Spinal cord (tissue), 9 donors: ENCODE measurements at regions not wholly inside any gene's neighbourhood (a gene's known extent, or its start where the extent isn't known, plus 50 kb on each side); places are given as distances from the start of the nearest gene placed in this dataset.

Experiments used
- DNase-seq, 6 donors: peaks; one replicate each; pipeline versions ENCODE4 v3.0.0 to v3.0.0-alpha.2; 2013 to 2015; ENCODE audit warnings: low spot score in 6 of 6, low read depth in 4 of 6
- H3K27ac ChIP-seq: one replicate; pipeline ENCODE4 v1.5.1; 2013; ENCODE audit warnings: low read depth, low read length, control low read depth
- H3K27me3 ChIP-seq: one replicate; pipeline ENCODE4 v1.6.1; 2013; ENCODE audit warnings: low read length; ENCODE audit not compliant: control insufficient read depth, insufficient read depth
- H3K36me3 ChIP-seq: one replicate; pipeline ENCODE4 v1.6.1; 2013; ENCODE audit warnings: low read length; ENCODE audit not compliant: control insufficient read depth, insufficient read depth
- H3K4me1 ChIP-seq: one replicate; pipeline ENCODE4 v1.6.1; 2013; ENCODE audit warnings: low read length; ENCODE audit not compliant: control insufficient read depth, insufficient read depth
- H3K4me3 ChIP-seq: one replicate; pipeline ENCODE4 v1.5.1; 2013; ENCODE audit warnings: low read depth, low read length, control low read depth
- H3K9me3 ChIP-seq: one replicate; pipeline ENCODE4 v1.6.1; 2013; ENCODE audit warnings: low read length; ENCODE audit not compliant: control insufficient read depth, insufficient read depth
- WGBS: methylation state at CpG from one replicate; pipeline ENCODE4 v1.1.5; 2013; ENCODE audit warnings: missing lambda C conversion rate; ENCODE audit not compliant: insufficient coverage; 5-methylcytosine and 5-hydroxymethylcytosine counted together
- donor health status: healthy.

DNA sequence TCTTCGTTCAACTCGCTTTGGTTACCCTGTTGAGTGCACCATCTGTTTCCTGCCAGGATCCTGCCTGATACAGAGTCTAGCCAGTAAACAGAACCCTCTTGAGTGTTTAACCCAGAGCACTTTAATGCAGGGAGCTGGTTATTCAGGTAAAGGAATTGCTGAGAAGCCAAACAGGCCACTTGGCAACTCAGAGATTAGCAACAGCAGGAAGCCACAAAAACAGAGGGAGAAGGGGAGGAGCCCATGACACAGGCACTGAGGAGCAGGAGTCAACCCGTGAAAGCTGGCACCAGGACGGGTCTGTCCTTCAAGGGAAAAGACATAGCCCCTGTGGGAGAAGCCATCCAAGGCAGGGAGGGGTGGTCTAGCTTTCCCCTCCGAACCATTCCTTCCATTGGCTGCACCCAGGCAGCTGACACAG, 641.4 kb downstream of the ZNF674 start:
- DNase-seq = no peak
- Histone ChIP-seq H3K27ac (no peak overlapping the region), H3K4me3 (no peak overlapping the region), H3K9me3 (no peaks in the 10 kb centered on the region), H3K36me3 (no peaks in the 10 kb centered on the region), H3K27me3 (peaks cover 6% of the 10 kb centered on the region), H3K4me1 (peaks cover 6% of the 10 kb centered on the region)
- WGBS = 44% methylated on average over 5 of the region's 5 CpGs

DNA sequence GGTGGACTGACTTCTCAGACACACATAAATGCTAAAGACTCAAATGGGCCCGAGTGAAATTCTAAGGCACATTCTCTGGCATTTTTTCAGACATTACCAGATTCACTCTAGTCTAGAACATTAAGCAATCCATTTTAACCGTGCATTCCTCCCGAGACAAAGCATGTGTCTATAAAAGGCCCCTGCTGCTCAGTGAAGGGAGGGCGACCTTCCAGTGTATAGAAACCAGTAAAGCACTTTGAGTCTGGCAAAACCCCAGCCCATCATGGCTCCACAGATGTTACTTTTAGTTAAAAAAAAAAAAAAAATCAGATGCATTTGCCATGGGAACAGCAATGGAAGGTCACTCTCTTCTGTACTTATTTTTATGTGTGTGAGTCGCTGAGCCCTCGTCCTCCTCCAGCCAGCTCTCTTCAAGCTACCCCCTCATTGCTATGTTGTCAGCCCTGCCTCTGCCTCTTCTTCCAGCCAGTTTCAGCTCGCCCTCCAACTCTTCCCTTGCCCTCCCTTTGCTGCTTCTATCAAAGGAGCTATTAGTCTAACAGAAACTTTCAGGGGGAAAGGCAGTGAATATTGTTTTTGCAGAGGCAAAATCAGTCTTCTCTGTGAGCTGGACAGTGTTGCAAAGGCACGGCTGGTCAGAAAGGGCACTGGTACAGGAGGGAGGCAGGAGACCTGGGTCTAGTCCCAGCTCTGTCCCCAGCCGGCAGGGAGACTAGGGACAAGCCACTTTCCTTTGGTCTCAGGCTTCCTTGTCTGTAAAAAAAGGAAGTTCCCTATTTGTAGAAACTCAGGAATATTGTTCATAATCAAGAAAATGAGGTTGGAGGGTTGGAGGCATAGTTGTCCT, 644.2 kb downstream of the ZNF674 start:
- H3K27me3 ChIP-seq = peaks cover 4% of the 10 kb centered on the region
- no peak overlapping the region for H3K4me3 ChIP-seq
- H3K9me3 ChIP-seq = no peaks in the 10 kb centered on the region
- peak in 2 of 6 donors; percentile 26 to 62 for DNase-seq
- peaks cover 6% of the 10 kb centered on the region for H3K4me1 ChIP-seq
- H3K27ac ChIP-seq = no peak overlapping the region
- WGBS = 33% methylated on average over 6 of the region's 9 CpGs
- H3K36me3 ChIP-seq = no peaks in the 10 kb centered on the region

DNA sequence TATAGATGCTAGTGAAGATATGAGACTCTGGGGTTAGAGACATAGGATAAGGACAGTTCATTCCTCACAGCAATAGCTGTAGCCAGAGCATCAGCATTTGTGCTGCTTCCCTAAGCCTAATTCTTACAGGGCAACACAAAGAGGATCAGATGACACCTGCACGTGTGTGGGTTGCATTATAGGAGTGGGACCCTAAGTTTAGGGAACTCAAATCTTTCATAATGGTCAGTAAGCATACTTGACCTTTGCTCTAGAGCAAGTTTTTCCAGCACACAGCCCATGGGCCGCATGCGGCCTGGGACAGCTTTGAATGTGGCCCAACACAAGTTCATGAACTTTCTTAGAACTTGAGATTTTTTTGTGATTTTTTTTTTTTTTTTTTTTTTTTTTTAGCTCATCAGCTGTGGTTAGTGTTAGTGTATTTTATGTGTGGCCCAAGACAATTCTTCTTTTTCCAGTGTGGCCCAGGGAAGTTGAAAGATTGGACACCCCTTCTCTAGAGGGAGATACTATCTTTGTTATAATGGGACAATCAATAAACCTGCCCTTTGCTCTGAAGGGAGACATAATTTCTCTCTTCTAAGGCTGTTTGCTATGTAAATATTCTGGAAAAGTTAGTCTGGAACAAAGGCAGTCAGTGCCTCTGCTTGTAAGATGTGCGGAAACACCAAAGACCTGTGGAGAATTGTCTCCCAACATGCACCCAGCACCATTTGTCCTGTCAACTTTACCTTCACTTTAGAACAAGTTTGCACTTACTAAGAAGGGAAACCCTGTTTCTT, 650.2 kb downstream of the ZNF674 start:
- no CpG with 5 or more reads among the region's 4 CpGs for WGBS
- Histone ChIP-seq H3K27ac (no peak overlapping the region), H3K4me1 (no peaks in the 10 kb centered on the region), H3K4me3 (no peak overlapping the region), H3K36me3 (no peaks in the 10 kb centered on the region), H3K9me3 (no peaks in the 10 kb centered on the region), H3K27me3 (no peaks in the 10 kb centered on the region)
- no peak for DNase-seq

DNA sequence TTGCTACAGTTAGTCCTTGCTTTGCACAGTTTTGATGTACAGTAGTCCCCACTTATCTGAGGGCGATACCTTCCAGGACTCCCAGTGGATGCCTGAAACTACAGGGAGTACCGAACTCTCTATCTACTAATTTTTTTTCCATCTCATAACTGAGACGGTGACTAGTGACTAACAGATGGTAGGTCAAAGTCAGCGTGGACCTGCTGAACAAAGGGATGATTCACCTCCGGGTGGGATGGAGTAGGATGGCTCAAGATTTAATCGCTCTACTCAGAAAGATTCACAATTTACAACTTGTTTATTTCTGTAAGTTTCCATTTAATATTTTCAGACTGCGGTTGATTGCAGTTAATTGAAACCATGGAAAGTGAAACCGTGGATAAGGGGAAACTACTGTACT, 655.8 kb downstream of the ZNF674 start:
- H3K9me3 ChIP-seq = no peaks in the 10 kb centered on the region
- no peak overlapping the region for H3K27ac ChIP-seq
- no peaks in the 10 kb centered on the region for H3K36me3 ChIP-seq
- H3K27me3 ChIP-seq = peaks cover 2% of the 10 kb centered on the region
- no peaks in the 10 kb centered on the region for H3K4me1 ChIP-seq
- DNase-seq = no peak
- 60% methylated on average over 1 of the region's 8 CpGs for WGBS
- H3K4me3 ChIP-seq = no peak overlapping the region

DNA sequence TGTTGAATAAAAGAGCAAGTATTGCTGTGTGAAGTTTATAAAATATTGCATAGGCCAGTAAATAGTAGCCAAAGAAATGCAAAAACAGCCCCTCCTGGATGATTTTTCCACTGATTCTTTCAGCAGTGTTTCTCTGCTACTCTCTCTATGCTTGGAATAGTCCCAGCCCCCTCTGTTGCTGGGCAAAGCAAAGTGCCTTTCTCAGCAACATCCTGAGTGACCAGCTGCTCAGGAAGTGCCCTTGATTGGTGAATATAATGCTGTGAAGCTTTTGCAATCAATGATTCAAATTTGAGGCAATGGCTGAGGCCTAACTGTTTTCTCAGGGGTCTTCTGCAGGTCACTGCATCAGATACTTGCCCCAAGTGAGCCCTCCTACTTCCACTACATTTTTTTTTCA, 656.7 kb downstream of the ZNF674 start:
- DNase-seq = peak in 2 of 6 donors; percentile 3 to 24
- Histone ChIP-seq H3K27me3 (peaks cover 2% of the 10 kb centered on the region), H3K4me3 (no peak overlapping the region), H3K9me3 (no peaks in the 10 kb centered on the region), H3K4me1 (no peaks in the 10 kb centered on the region), H3K27ac (no peak overlapping the region), H3K36me3 (no peaks in the 10 kb centered on the region)

DNA sequence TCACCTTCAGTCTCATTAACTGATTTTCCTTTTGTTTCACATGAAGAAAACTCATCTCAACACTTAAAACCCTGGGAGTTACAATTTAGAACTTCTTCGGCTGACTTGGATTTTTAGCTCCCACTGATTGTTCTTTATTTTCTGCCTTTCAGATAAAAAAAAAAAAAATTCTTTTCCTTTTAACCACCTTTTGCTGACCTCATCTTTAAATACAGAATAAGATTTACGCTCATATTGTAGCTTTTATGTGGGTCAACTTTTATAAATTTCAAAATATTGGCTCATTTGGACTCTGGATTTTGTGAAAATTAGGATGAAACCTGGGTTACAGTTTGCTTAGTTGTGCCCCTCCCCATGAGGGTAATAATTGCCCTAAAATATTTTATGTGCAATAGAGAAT, 659.3 kb downstream of the ZNF674 start:
- Histone ChIP-seq H3K36me3 (no peaks in the 10 kb centered on the region), H3K27ac (no peak overlapping the region), H3K4me1 (no peaks in the 10 kb centered on the region), H3K27me3 (peaks cover 2% of the 10 kb centered on the region), H3K9me3 (no peaks in the 10 kb centered on the region), H3K4me3 (no peak overlapping the region)
- WGBS = 100% methylated on average over 1 of the region's 2 CpGs
- no peak for DNase-seq

DNA sequence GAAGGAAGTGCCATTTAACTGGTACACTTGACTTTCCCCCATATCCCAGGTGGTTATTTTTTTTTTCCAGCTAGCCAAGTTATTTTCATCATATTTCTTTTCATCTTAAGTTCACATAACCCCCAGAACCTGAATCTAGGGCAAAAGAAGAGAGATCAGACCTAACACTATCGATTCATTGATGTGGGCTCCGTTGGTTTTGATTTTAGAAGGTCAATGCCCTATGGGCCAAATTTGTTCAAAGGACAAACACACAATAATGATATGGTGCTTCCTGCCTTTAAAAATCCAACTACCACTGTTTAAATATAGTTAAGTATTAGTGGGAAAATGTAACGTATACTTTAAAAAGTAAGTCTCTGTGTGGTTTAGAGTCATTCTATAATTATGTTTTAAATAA, 665.7 kb downstream of the ZNF674 start:
- H3K9me3 ChIP-seq = no peaks in the 10 kb centered on the region
- WGBS = no CpG with 5 or more reads among the region's 3 CpGs
- no peaks in the 10 kb centered on the region for H3K27me3 ChIP-seq
- no peak overlapping the region for H3K27ac ChIP-seq
- H3K4me3 ChIP-seq = no peak overlapping the region
- no peaks in the 10 kb centered on the region for H3K36me3 ChIP-seq
- DNase-seq = no peak
- H3K4me1 ChIP-seq = no peaks in the 10 kb centered on the region

DNA sequence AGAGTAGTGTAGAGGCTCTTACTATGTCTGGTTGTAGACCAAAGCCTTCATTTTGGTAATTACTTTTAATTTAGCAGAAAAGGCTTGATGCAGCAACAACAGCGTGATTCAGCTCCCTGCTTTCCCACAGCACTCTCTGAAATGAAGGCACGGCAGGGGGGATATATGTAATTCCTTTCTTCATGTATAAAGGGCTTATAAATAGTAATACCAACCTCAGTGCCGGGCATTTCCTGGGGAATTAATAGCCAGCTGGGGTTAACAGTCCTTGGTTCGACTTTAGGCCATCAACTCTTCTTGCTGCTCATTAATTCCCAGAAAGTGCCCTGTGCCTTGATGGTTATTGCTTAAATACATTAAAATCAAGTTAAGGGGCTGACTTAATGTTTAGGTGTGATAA, 669.0 kb downstream of the ZNF674 start:
- no peaks in the 10 kb centered on the region for H3K4me1 ChIP-seq
- H3K4me3 ChIP-seq = no peak overlapping the region
- no peaks in the 10 kb centered on the region for H3K36me3 ChIP-seq
- H3K27me3 ChIP-seq = no peaks in the 10 kb centered on the region
- DNase-seq = peak in 1 of 6 donors; percentile 89
- WGBS = no CpG with 5 or more reads among the region's 4 CpGs
- H3K27ac ChIP-seq = no peak overlapping the region
- H3K9me3 ChIP-seq = no peaks in the 10 kb centered on the region

DNA sequence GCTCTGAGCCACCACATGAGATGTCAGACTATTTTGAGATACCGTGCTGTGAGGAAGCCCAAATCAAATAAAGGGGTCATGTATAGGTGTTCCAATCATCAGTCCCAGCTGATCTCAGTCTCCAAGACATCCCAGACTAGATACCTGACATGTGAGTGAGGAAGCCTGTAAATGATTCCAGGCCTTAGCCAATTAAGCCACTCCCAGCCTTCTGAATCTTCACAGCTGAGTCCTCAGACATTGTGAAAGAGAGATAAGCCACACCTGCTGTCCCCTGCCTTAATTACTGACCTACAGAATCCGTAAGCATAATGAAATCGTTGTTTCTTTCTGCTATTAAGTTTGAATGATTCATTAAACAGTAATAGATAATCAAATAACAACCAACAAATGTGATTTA, 671.4 kb downstream of the ZNF674 start:
- H3K4me3 ChIP-seq = no peak overlapping the region
- 80% methylated on average over 1 of the region's 3 CpGs for WGBS
- H3K4me1 ChIP-seq = no peaks in the 10 kb centered on the region
- no peaks in the 10 kb centered on the region for H3K9me3 ChIP-seq
- H3K27me3 ChIP-seq = no peaks in the 10 kb centered on the region
- no peak overlapping the region for H3K27ac ChIP-seq
- no peaks in the 10 kb centered on the region for H3K36me3 ChIP-seq
- no peak for DNase-seq

DNA sequence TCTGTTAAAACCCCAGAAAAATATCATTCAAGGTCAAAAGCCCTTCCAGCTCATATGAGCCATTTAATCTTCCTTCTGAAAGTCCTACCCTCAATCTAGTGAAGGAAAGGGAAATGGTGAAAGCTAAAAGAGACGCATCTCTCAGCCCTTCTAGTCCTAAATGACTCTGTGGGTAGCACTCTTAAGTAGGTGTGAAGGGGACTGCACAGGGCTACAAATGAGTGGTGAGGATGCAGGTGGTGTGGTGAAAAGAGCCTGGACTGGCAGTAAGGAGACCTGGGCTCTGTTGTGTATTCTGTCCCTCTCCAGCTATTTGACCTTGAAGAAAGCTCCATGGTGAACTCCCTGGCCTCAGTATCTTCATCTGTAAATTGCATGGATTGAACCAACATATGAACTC, 671.8 kb upstream of the DIPK2B start:
- no peaks in the 10 kb centered on the region for H3K36me3 ChIP-seq
- H3K9me3 ChIP-seq = no peaks in the 10 kb centered on the region
- no peak for DNase-seq
- H3K4me3 ChIP-seq = no peak overlapping the region
- no CpG with 5 or more reads among the region's 1 CpG for WGBS
- no peaks in the 10 kb centered on the region for H3K27me3 ChIP-seq
- no peak overlapping the region for H3K27ac ChIP-seq
- H3K4me1 ChIP-seq = no peaks in the 10 kb centered on the region
